HG02870 (cell line): ENCODE measurements at regions not wholly inside any gene's neighbourhood (a gene's known extent, or its start where the extent isn't known, plus 50 kb on each side); places are given as distances from the start of the nearest gene placed in this dataset.

Experiments used
- ATAC-seq: cut with Tn5 transposase; IDR thresholded peaks from one replicate; pipeline ENCODE4 v1.9.1; 2021; ENCODE audit warnings: mild to moderate bottlenecking, moderate library complexity; ENCODE audit not compliant: unreplicated experiment

GRCh38 chr4:83828601-83829000 lies 292.7 kb downstream of the GPAT3 start:
- no peak for ATAC-seq

- ATAC-seq = no peak
Observed at GRCh38 chr4:83821493-83821892, 285.6 kb downstream of the GPAT3 start.

GRCh38 chr4:83819582-83819981 lies 283.7 kb downstream of the GPAT3 start:
- ATAC-seq = no peak

- ATAC-seq = no peak
Observed at GRCh38 chr4:83810428-83810827, 274.5 kb downstream of the GPAT3 start.

- ATAC-seq = no peak
Observed at GRCh38 chr4:83809581-83809980, 273.7 kb downstream of the GPAT3 start.

- no peak for ATAC-seq
Observed at GRCh38 chr4:83793481-83793880, 257.6 kb downstream of the GPAT3 start.

GRCh38 chr4:83785891-83786290 lies 250.0 kb downstream of the GPAT3 start:
- ATAC-seq = no peak

- ATAC-seq = no peak
Observed at GRCh38 chr4:83783215-83783614, 247.3 kb downstream of the GPAT3 start.

GRCh38 chr4:83782591-83782990 lies 246.7 kb downstream of the GPAT3 start:
- ATAC-seq = no peak

GRCh38 chr4:83781434-83781833 lies 245.5 kb downstream of the GPAT3 start:
- no peak for ATAC-seq

GRCh38 chr4:83780053-83780733 lies 244.3 kb downstream of the GPAT3 start:
- no peak for ATAC-seq

GRCh38 chr4:83779103-83780052 lies 243.5 kb downstream of the GPAT3 start:
- no peak for ATAC-seq

GRCh38 chr4:83772685-83773084 lies 236.8 kb downstream of the GPAT3 start:
- ATAC-seq = no peak

GRCh38 chr4:83771113-83771705 lies 235.3 kb downstream of the GPAT3 start:
- ATAC-seq = no peak

- no peak for ATAC-seq
Observed at GRCh38 chr4:83768146-83768545, 232.2 kb downstream of the GPAT3 start.

- no peak for ATAC-seq
Observed at GRCh38 chr4:83767067-83767466, 231.2 kb downstream of the GPAT3 start.

- no peak for ATAC-seq
Observed at GRCh38 chr4:83759611-83760010, 223.7 kb downstream of the GPAT3 start.

GRCh38 chr4:83758285-83758684 lies 222.4 kb downstream of the GPAT3 start:
- ATAC-seq = no peak

GRCh38 chr4:83757121-83757621 lies 221.3 kb downstream of the GPAT3 start:
- ATAC-seq = no peak

- no peak for ATAC-seq
Observed at GRCh38 chr4:83753260-83753659, 217.4 kb downstream of the GPAT3 start.

GRCh38 chr4:83751336-83751949 lies 215.5 kb downstream of the GPAT3 start:
- ATAC-seq = no peak
